ENCODE measurements at regions not wholly inside any gene's neighbourhood (a gene's known extent, or its start where the extent isn't known, plus 50 kb on each side); places are given as distances from the start of the nearest gene placed in this dataset.

DNA sequence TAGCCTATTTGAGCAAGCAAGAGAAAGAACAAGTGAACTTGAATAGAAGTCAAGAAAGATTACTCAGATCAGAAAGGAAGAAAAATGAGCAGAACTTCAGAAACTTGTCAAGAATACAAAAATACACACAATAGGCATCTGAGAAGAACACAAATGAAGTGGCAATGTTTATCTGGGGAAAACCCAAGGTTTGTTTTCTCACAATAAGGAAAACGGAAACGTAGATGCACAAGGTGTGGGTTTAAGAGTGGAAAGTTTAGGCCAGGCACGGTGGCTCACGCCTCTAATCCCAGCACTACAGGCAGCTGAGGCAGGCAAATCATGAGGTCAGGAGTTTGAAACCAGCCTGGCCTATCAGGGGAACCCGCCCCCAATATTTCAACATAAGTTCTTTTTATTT is 159.5 kb upstream of the GYPC start (continued):
- TF ChIP-seq NR2C2 (IDR thresholded peaks at IDR 0.05; ENCODE audit: borderline replicate concordance, control insufficient read depth, insufficient read length, low read depth) (no peak), CBX5 (IDR thresholded peaks at IDR 0.05; ENCODE audit: low read depth) (no peak), RAD21 (IDR thresholded peaks at IDR 0.05; ENCODE audit: insufficient read depth, low read depth, low read length) (no peak), BRCA1 (IDR thresholded peaks at IDR 0.05; ENCODE audit: low read depth, low read length) (no peak), SMAD5 (IDR thresholded peaks at IDR 0.05; ENCODE audit: low read depth) (no peak), GATAD2B (conservative IDR thresholded peaks at IDR 0.05; ENCODE audit: low read depth) (no peak), SIN3A (IDR thresholded peaks at IDR 0.05; ENCODE audit: low read depth, low read length) (no peak), NFIC (IDR thresholded peaks at IDR 0.05; ENCODE audit: low read depth, low read length) (peak; percentile 97), ZBED1 (IDR thresholded peaks at IDR 0.05; ENCODE audit: borderline replicate concordance) (peak; percentile 68; the same call in 1 of the 2 replicates), SREBF1 (IDR thresholded peaks at IDR 0.05; ENCODE audit: low read length) (no peak), GABPA (IDR thresholded peaks at IDR 0.05; ENCODE audit: low read depth) (peak; percentile 61; the same call in 1 of the 2 replicates), TCF3 (IDR thresholded peaks at IDR 0.05; ENCODE audit: borderline replicate concordance, insufficient read depth, low read depth, low read length) (0 out of 2 replicates have a peak, but pooled peaks have one; percentile 41)
- TF ChIP-seq, protein P1, sequence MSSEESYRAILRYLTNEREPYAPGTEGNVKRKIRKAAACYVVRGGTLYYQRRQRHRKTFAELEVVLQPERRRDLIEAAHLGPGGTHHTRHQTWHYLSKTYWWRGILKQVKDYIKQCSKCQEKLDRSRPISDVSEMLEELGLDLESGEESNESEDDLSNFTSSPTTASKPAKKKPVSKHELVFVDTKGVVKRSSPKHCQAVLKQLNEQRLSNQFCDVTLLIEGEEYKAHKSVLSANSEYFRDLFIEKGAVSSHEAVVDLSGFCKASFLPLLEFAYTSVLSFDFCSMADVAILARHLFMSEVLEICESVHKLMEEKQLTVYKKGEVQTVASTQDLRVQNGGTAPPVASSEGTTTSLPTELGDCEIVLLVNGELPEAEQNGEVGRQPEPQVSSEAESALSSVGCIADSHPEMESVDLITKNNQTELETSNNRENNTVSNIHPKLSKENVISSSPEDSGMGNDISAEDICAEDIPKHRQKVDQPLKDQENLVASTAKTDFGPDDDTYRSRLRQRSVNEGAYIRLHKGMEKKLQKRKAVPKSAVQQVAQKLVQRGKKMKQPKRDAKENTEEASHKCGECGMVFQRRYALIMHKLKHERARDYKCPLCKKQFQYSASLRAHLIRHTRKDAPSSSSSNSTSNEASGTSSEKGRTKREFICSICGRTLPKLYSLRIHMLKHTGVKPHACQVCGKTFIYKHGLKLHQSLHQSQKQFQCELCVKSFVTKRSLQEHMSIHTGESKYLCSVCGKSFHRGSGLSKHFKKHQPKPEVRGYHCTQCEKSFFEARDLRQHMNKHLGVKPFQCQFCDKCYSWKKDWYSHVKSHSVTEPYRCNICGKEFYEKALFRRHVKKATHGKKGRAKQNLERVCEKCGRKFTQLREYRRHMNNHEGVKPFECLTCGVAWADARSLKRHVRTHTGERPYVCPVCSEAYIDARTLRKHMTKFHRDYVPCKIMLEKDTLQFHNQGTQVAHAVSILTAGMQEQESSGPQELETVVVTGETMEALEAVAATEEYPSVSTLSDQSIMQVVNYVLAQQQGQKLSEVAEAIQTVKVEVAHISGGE (CRISPR knock-in tag; IDR thresholded peaks at IDR 0.05) = no peak
- TF ChIP-seq, protein P2, sequence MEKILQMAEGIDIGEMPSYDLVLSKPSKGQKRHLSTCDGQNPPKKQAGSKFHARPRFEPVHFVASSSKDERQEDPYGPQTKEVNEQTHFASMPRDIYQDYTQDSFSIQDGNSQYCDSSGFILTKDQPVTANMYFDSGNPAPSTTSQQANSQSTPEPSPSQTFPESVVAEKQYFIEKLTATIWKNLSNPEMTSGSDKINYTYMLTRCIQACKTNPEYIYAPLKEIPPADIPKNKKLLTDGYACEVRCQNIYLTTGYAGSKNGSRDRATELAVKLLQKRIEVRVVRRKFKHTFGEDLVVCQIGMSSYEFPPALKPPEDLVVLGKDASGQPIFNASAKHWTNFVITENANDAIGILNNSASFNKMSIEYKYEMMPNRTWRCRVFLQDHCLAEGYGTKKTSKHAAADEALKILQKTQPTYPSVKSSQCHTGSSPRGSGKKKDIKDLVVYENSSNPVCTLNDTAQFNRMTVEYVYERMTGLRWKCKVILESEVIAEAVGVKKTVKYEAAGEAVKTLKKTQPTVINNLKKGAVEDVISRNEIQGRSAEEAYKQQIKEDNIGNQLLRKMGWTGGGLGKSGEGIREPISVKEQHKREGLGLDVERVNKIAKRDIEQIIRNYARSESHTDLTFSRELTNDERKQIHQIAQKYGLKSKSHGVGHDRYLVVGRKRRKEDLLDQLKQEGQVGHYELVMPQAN (conservative IDR thresholded peaks at IDR 0.05) = no peak
- TF ChIP-seq, protein P3, sequence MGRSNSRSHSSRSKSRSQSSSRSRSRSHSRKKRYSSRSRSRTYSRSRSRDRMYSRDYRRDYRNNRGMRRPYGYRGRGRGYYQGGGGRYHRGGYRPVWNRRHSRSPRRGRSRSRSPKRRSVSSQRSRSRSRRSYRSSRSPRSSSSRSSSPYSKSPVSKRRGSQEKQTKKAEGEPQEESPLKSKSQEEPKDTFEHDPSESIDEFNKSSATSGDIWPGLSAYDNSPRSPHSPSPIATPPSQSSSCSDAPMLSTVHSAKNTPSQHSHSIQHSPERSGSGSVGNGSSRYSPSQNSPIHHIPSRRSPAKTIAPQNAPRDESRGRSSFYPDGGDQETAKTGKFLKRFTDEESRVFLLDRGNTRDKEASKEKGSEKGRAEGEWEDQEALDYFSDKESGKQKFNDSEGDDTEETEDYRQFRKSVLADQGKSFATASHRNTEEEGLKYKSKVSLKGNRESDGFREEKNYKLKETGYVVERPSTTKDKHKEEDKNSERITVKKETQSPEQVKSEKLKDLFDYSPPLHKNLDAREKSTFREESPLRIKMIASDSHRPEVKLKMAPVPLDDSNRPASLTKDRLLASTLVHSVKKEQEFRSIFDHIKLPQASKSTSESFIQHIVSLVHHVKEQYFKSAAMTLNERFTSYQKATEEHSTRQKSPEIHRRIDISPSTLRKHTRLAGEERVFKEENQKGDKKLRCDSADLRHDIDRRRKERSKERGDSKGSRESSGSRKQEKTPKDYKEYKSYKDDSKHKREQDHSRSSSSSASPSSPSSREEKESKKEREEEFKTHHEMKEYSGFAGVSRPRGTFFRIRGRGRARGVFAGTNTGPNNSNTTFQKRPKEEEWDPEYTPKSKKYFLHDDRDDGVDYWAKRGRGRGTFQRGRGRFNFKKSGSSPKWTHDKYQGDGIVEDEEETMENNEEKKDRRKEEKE (IDR thresholded peaks at IDR 0.05) = no peak
- TF ChIP-seq, protein P4, sequence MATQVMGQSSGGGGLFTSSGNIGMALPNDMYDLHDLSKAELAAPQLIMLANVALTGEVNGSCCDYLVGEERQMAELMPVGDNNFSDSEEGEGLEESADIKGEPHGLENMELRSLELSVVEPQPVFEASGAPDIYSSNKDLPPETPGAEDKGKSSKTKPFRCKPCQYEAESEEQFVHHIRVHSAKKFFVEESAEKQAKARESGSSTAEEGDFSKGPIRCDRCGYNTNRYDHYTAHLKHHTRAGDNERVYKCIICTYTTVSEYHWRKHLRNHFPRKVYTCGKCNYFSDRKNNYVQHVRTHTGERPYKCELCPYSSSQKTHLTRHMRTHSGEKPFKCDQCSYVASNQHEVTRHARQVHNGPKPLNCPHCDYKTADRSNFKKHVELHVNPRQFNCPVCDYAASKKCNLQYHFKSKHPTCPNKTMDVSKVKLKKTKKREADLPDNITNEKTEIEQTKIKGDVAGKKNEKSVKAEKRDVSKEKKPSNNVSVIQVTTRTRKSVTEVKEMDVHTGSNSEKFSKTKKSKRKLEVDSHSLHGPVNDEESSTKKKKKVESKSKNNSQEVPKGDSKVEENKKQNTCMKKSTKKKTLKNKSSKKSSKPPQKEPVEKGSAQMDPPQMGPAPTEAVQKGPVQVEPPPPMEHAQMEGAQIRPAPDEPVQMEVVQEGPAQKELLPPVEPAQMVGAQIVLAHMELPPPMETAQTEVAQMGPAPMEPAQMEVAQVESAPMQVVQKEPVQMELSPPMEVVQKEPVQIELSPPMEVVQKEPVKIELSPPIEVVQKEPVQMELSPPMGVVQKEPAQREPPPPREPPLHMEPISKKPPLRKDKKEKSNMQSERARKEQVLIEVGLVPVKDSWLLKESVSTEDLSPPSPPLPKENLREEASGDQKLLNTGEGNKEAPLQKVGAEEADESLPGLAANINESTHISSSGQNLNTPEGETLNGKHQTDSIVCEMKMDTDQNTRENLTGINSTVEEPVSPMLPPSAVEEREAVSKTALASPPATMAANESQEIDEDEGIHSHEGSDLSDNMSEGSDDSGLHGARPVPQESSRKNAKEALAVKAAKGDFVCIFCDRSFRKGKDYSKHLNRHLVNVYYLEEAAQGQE (IDR thresholded peaks at IDR 0.05; ENCODE audit: low read depth, low read length) = no peak

All from GM12878 (cell line).